A549 (cell line): ENCODE measurements at regions not wholly inside any gene's neighbourhood (a gene's known extent, or its start where the extent isn't known, plus 50 kb on each side); places are given as distances from the start of the nearest gene placed in this dataset.

Source experiments
- ATAC-seq, 2 experiments: fragments of 200-7000 bp in 1 of 2; fragments of >200 bp in 1 of 2; cut with Nextera tagmentation in 1 of 2; cut with Tn5 transposase in 1 of 2; 3 replicates each; pipeline versions ENCODE4 v1.8.0 to v1.9.1; 2018 to 2020; ENCODE audit warnings: mild to moderate bottlenecking in 1 of 2, moderate library complexity in 1 of 2
- CTCF ChIA-PET: fragments of 300-600 bp; sonication (Branson Sonifier 250); formaldehyde crosslinking; extraction: SDS; loops from one replicate; lab custom pipeline; 2021; ENCODE audit warnings: antibody characterized with exemption, inconsistent platforms; lab: Yijun Ruan, JAX
- POLR2A ChIA-PET: fragments of 350-600 bp; formaldehyde crosslinking; extraction: SDS; loops from one replicate; lab custom pipeline; 2021; ENCODE audit warnings: antibody characterized with exemption, inconsistent platforms; lab: Yijun Ruan, JAX
- DNase-seq, 2 experiments: peaks; one replicate each; pipeline versions ENCODE4 v3.0.0 to v3.0.0-alpha.2; 2011 to 2016; ENCODE audit warnings: low read depth in 1 of 2, low spot score in 1 of 2
- FAIRE-seq: peaks from 2 replicates; lab custom pipeline; 2011; peaks lifted over from hg19 to GRCh38; lab: Jason Lieb, UNC
- H3K27ac ChIP-seq, 2 experiments: fragments of >200 bp; sonication (Bioruptor Twin); formaldehyde crosslinking; 3 replicates each; pipeline ENCODE4 v1.5.1; 2016 to 2017
- H3K4me1 ChIP-seq: fragments of >200 bp; sonication (Bioruptor Twin); formaldehyde crosslinking; 3 replicates; pipeline ENCODE4 v1.6.1; 2016
- H3K4me2 ChIP-seq: fragments of >200 bp; sonication (Bioruptor Twin); formaldehyde crosslinking; 3 replicates; pipeline ENCODE4 v1.6.1; 2016
- H3K4me3 ChIP-seq: fragments of >200 bp; sonication (Bioruptor Twin); formaldehyde crosslinking; 3 replicates; pipeline ENCODE4 v1.5.1; 2016
- H3K9me3 ChIP-seq: fragments of >200 bp; sonication (Bioruptor Twin); formaldehyde crosslinking; 3 replicates; pipeline ENCODE4 v1.6.1; 2016
- ATOH8 ChIP-seq: fragments of 250-450 bp; sonication (Bioruptor Pico); IDR thresholded peaks from 2 replicates; pipeline ENCODE4 v1.5.0; 2020; ENCODE audit warnings: low read depth, mild to moderate bottlenecking, moderate library complexity
- CBX2 ChIP-seq: fragments of 200-600 bp; sonication (generic); IDR thresholded peaks from 2 replicates; pipeline ENCODE4 v1.6.1; 2016; ENCODE audit warnings: low read depth, mild to moderate bottlenecking, borderline replicate concordance
- CEBPB ChIP-seq, 2 experiments: fragments of >200 bp in 1 of 2; sonication (Bioruptor Twin) in 1 of 2; formaldehyde crosslinking in 1 of 2; IDR thresholded peaks; 2 replicates each; pipeline ENCODE4 v1.6.1; 2012 to 2016
- CTCF ChIP-seq: fragments of >200 bp; sonication (Bioruptor Twin); formaldehyde crosslinking; IDR thresholded peaks from 3 replicates; pipeline ENCODE4 v1.5.1; 2016
- E2F6 ChIP-seq: IDR thresholded peaks from 2 replicates; pipeline ENCODE4 v1.6.1; 2012; ENCODE audit warnings: low read depth, borderline replicate concordance
- ESRRA ChIP-seq: fragments of 150-350 bp; IDR thresholded peaks from 2 replicates; pipeline ENCODE4 v1.6.1; 2014; ENCODE audit warnings: mild to moderate bottlenecking, low read length, borderline replicate concordance
- FOXS1 ChIP-seq: fragments of 250-450 bp; sonication (Bioruptor Pico); IDR thresholded peaks from 2 replicates; pipeline ENCODE4 v1.5.0; 2020; ENCODE audit warnings: mild to moderate bottlenecking, moderate library complexity
- GATA3 ChIP-seq: IDR thresholded peaks from 2 replicates; pipeline ENCODE4 v1.6.1; 2012; ENCODE audit warnings: borderline replicate concordance
- HES2 ChIP-seq: fragments of >200 bp; sonication (Bioruptor Twin); formaldehyde crosslinking; IDR thresholded peaks from 2 replicates; pipeline ENCODE4 v1.6.1; 2016
- HOXA7 ChIP-seq: fragments of 250-450 bp; sonication (Bioruptor Pico); IDR thresholded peaks from 2 replicates; pipeline ENCODE4 v1.5.0; 2020; ENCODE audit warnings: mild to moderate bottlenecking, moderate library complexity
- JUNB ChIP-seq: fragments of >200 bp; sonication (Bioruptor Twin); formaldehyde crosslinking; IDR thresholded peaks from 2 replicates; pipeline ENCODE4 v1.6.1; 2016
- MYC ChIP-seq: IDR thresholded peaks from 2 replicates; pipeline ENCODE4 v1.6.1; 2012; ENCODE audit warnings: mild to moderate bottlenecking, inconsistent platforms, low read length, improper control_type of control experiment, borderline replicate concordance
- NFE2L2 ChIP-seq: fragments of 150-350 bp; conservative IDR thresholded peaks from 2 replicates; pipeline ENCODE4 v1.6.1; 2014; ENCODE audit warnings: low read length
- NPAS2 ChIP-seq: fragments of 250-450 bp; sonication (Bioruptor Pico); IDR thresholded peaks from 2 replicates; pipeline ENCODE4 v1.8.0; 2022; ENCODE audit warnings: mild to moderate bottlenecking, moderate library complexity, borderline replicate concordance
- RFX5 ChIP-seq: fragments of 450-650 bp; IDR thresholded peaks from 2 replicates; pipeline ENCODE4 v1.7.1; 2014; ENCODE audit warnings: antibody characterized with exemption, mild to moderate bottlenecking, moderate library complexity
- RNF2 ChIP-seq: fragments of 200-600 bp; sonication (generic); IDR thresholded peaks from 2 replicates; pipeline ENCODE4 v1.6.1; 2016; ENCODE audit warnings: low read depth, mild to moderate bottlenecking, antibody characterized with exemption, moderate library complexity, borderline replicate concordance
- SMC3 ChIP-seq: fragments of >200 bp; sonication (Bioruptor Twin); formaldehyde crosslinking; IDR thresholded peaks from 3 replicates; pipeline ENCODE4 v1.6.1; 2018; ENCODE audit warnings: inconsistent platforms
- TFCP2L1 ChIP-seq: fragments of 250-450 bp; sonication (Bioruptor Pico); IDR thresholded peaks from 2 replicates; pipeline ENCODE4 v1.5.0; 2021; ENCODE audit warnings: mild to moderate bottlenecking
- USF2 ChIP-seq: fragments of 450-650 bp; IDR thresholded peaks from 2 replicates; pipeline ENCODE4 v1.6.1; 2014; ENCODE audit warnings: antibody characterized with exemption
- ZC3H11A ChIP-seq: fragments of 450-650 bp; IDR thresholded peaks from 2 replicates; pipeline ENCODE4 v1.6.1; 2014; ENCODE audit warnings: antibody characterized with exemption, mild to moderate bottlenecking
- ZFP36 ChIP-seq: fragments of 450-650 bp; IDR thresholded peaks from 2 replicates; pipeline ENCODE4 v1.6.1; 2014; ENCODE audit warnings: borderline replicate concordance; ENCODE audit not compliant: partially characterized antibody
- WGBS: methylation state at CpG from one replicate; pipeline ENCODE4 v1.1.6; 2017; ENCODE audit errors: missing lambda C conversion rate; 5-methylcytosine and 5-hydroxymethylcytosine counted together

GRCh38 chr1:80988926-80989325, 811.8 kb upstream of the ADGRL2 start:
- Histone ChIP-seq H3K27ac (no peak overlapping the region), H3K4me1 (0 out of 3 replicates have a peak, but pooled peaks cover 3% of the 10 kb centered on the region), H3K9me3 (no peaks in the 10 kb centered on the region), H3K4me2 (no peak overlapping the region), H3K4me3 (no peak overlapping the region)
- CTCF ChIA-PET: no interaction called here
- ATAC-seq (no peak), DNase-seq (no peak), FAIRE-seq (no peak)
- POLR2A ChIA-PET: no interaction called here
- TF ChIP-seq RNF2 (no peak), MYC (no peak), CEBPB (IDR thresholded peaks at IDR 0.05) (no peak), SMC3 (no peak), CTCF (no peak), NPAS2 (CRISPR knock-in tag) (no peak), CBX2 (no peak), HOXA7 (CRISPR knock-in tag) (no peak), ZFP36 (no peak), RFX5 (no peak), ZC3H11A (no peak), NFE2L2 (no peak), HES2 (no peak), FOXS1 (no peak), ATOH8 (no peak), ESRRA (no peak)
- 59% methylated on average over 4 of the region's 4 CpGs for WGBS

GRCh38 chr1:80987824-80988223, 812.9 kb upstream of the ADGRL2 start:
- ATAC-seq: no peak; a peak in 1 of 6 replicates
- Histone ChIP-seq H3K4me1 (0 out of 3 replicates have a peak, but pooled peaks cover 3% of the 10 kb centered on the region), H3K4me2 (0 out of 3 replicates have a peak overlapping the region, but pooled peaks have one; percentile 23), H3K27ac (no peak overlapping the region), H3K4me3 (no peak overlapping the region), H3K9me3 (no peaks in the 10 kb centered on the region)
- FAIRE-seq: no peak
- DNase-seq: peak in 1 of 2 experiments; percentile 12
- POLR2A ChIA-PET: no interaction called here
- WGBS: 8% methylated on average over 1 of the region's 1 CpG
- TF ChIP-seq JUNB (peak; percentile 40; the same call in 1 of the 2 replicates), GATA3 (peak; percentile 47; the same call in 1 of the 2 replicates), USF2 (no peak)
- CTCF ChIA-PET: no interaction called here

- Histone ChIP-seq H3K27ac (no peak overlapping the region), H3K9me3 (no peaks in the 10 kb centered on the region), H3K4me1 (0 out of 3 replicates have a peak, but pooled peaks cover 3% of the 10 kb centered on the region), H3K4me2 (0 out of 3 replicates have a peak overlapping the region, but pooled peaks have one; percentile 23), H3K4me3 (no peak overlapping the region)
- FAIRE-seq: no peak
- peak in 1 of 2 experiments; percentile 0 for DNase-seq
- ChIA-PET CTCF (no interaction called here), POLR2A (no interaction called here)
- ATAC-seq: no peak
- WGBS: 5% methylated on average over 2 of the region's 2 CpGs
- TF ChIP-seq TFCP2L1 (no peak), CEBPB (IDR thresholded peaks at IDR 0.05) (no peak), E2F6 (no peak)
These were observed 813.6 kb upstream of the ADGRL2 start for GRCh38 chr1:80987106-80987505.
